ENCODE measurements at regions not wholly inside any gene's neighbourhood (a gene's known extent, or its start where the extent isn't known, plus 50 kb on each side); places are given as distances from the start of the nearest gene placed in this dataset.

- no peak for TF ChIP-seq CTCF (IDR thresholded peaks at IDR 0.05)
- TF ChIP-seq POLR2A (IDR thresholded peaks at IDR 0.05): no peak
These were observed 209.1 kb upstream of the HCCS start for GRCh38 chrX:10902001-10902400.
